Lower lobe of right lung (tissue), 2 donors: ENCODE measurements at regions not wholly inside any gene's neighbourhood (a gene's known extent, or its start where the extent isn't known, plus 50 kb on each side); places are given as distances from the start of the nearest gene placed in this dataset.

Experiments used
- ATAC-seq, 2 donors: fragments of 200-7000 bp; cut with Tn5 transposase; one replicate each; pipeline ENCODE4 v1.9.1; 2020 to 2022; ENCODE audit warnings: mild to moderate bottlenecking in 2 of 2, moderate library complexity in 2 of 2
- DNase-seq: peaks from one replicate; pipeline ENCODE4 v3.0.0-alpha.2; 2020
- H3K27ac ChIP-seq: fragments of 200-600 bp; one replicate; pipeline ENCODE4 v1.8.0; 2022
- H3K27me3 ChIP-seq: fragments of 200-600 bp; one replicate; pipeline ENCODE4 v1.8.0; 2022; ENCODE audit warnings: low read depth
- H3K36me3 ChIP-seq: fragments of 200-600 bp; one replicate; pipeline ENCODE4 v1.8.0; 2022; ENCODE audit warnings: mild to moderate bottlenecking
- H3K4me1 ChIP-seq: fragments of 200-600 bp; one replicate; pipeline ENCODE4 v1.8.0; 2022
- H3K4me3 ChIP-seq: fragments of 200-600 bp; one replicate; pipeline ENCODE4 v1.8.0; 2022; ENCODE audit warnings: mild to moderate bottlenecking
- H3K9me3 ChIP-seq: fragments of 200-600 bp; one replicate; pipeline ENCODE4 v1.8.0; 2022
- intact Hi-C: fragments of 100-400 bp; cut with DNase I; formaldehyde crosslinking; loops from one replicate; pipeline ENCODE4 v1.11.0; 2022
- TF ChIP-seq, protein P1 (sequence below): fragments of 200-600 bp; IDR thresholded peaks from one replicate; pipeline ENCODE4 v1.8.0; 2022; ENCODE audit warnings: antibody characterized with exemption, mild to moderate bottlenecking
- donor health status: DM: no; HTN: yes; CAD: no; lungs with severe emphysema.

DNA sequence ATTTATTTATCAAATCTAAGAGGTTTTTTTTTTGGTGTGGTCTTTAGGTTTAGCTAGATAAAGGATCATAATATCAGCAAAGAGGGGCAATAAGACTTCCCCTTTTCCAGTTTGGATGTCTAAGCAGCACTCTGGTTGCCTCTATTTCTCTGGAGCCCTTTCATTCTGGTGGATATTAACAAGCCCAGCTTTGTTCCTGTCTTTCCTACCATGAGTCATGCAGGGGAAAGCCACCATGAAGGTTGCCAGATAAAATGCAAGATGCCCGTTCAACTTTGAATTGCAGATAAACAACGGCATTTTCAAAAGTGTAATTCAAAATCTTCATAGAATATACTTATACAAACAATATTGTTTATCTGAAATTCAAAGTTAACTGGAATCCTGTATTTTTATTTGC, 143.6 kb downstream of the ADAMTS15 start:
- intact Hi-C loops, result no loop called here

DNA sequence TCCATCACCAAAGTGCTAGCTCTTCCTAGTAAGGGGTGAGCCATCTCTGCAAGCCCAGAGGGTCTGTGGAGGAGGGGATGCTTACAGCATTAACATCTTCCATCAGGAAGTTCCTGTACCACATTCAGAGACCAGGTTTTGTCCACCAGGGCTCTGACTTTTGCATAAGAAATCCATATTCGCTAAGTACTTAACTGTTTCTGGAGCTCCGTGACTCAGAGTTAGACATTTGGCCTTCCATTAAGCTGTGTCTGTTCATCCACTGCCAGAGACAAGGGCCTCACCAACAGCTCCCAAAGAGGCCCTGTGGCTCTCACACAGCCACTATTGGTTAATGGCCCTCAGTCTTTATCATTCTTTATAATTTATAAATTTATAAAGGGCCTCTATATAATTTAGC, 144.6 kb downstream of the ADAMTS15 start:
- H3K4me1 ChIP-seq, result no peaks in the 10 kb centered on the region
- ATAC-seq (no peak), DNase-seq (no peak)
- H3K36me3 ChIP-seq, result no peaks in the 10 kb centered on the region
- TF ChIP-seq, protein P1, sequence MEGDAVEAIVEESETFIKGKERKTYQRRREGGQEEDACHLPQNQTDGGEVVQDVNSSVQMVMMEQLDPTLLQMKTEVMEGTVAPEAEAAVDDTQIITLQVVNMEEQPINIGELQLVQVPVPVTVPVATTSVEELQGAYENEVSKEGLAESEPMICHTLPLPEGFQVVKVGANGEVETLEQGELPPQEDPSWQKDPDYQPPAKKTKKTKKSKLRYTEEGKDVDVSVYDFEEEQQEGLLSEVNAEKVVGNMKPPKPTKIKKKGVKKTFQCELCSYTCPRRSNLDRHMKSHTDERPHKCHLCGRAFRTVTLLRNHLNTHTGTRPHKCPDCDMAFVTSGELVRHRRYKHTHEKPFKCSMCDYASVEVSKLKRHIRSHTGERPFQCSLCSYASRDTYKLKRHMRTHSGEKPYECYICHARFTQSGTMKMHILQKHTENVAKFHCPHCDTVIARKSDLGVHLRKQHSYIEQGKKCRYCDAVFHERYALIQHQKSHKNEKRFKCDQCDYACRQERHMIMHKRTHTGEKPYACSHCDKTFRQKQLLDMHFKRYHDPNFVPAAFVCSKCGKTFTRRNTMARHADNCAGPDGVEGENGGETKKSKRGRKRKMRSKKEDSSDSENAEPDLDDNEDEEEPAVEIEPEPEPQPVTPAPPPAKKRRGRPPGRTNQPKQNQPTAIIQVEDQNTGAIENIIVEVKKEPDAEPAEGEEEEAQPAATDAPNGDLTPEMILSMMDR, result no peak
- H3K4me3 ChIP-seq, result no peak overlapping the region
- no peaks in the 10 kb centered on the region for H3K9me3 ChIP-seq
- H3K27me3 ChIP-seq, result no peaks in the 10 kb centered on the region
- H3K27ac ChIP-seq, result no peak overlapping the region
- intact Hi-C loops, result no loop called here

More for the DNA sequence above, 143.6 kb downstream of the ADAMTS15 start:
- ATAC-seq, result no peak
- TF ChIP-seq, protein P1, result no peak
- Histone ChIP-seq H3K27me3 (no peaks in the 10 kb centered on the region), H3K36me3 (no peaks in the 10 kb centered on the region), H3K4me3 (no peak overlapping the region), H3K9me3 (no peaks in the 10 kb centered on the region), H3K4me1 (no peaks in the 10 kb centered on the region), H3K27ac (no peak overlapping the region)
- no peak for DNase-seq

DNA sequence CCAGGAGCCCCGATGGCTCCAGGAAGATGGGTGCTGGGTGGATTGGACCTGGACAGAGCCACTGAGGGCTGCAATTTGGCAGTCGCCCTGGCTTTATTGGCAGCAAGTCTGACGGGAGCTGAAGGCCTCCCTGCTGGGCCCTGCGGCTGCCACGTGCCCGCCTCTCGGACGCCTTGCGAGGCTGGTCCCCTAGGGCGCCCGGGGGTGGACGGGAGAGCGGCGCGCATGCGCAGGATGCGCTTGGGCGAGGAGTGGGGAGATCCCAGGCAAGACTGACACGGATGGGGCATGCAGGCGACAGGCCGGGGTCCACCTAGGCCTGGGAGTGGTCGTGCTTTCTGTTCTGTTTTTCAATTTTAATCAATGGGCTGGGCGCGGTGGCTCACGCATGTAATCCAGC, 150.0 kb downstream of the ADAMTS15 start:
- ATAC-seq (peak in 1 of 2 donors; percentile 21), DNase-seq (no peak)
- Histone ChIP-seq H3K27me3 (no peaks in the 10 kb centered on the region), H3K4me3 (no peak overlapping the region), H3K27ac (no peak overlapping the region), H3K4me1 (no peaks in the 10 kb centered on the region), H3K9me3 (no peaks in the 10 kb centered on the region), H3K36me3 (no peaks in the 10 kb centered on the region)
- TF ChIP-seq, protein P1, result no peak
- intact Hi-C loops, result no loop called here

DNA sequence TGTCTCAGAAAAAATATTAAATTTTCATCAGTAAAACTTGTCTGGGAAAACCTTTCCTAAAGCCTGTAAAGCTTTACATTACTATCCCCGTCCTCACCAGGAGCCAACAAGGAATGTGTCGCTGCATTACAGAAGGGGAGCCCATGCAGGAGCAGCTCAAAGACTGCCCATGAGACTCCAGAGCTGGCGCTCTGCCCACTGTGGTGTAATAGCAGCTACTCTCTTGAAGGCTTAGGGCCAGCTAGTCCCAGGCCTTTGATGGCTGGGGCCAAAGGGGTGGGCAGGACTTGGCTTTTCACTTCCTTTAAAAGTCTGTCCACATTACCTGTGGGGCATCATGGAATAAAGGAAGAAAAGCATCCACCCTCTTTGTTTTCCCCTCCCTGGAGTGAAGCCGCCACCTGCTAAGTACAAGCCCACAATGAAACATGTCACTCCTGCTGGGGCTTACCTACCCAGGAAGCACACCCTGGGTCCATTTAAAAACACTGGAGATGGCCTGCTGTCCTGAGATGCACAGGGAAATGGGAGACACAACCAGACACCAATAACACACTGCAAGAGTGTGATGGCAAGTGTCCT, 150.7 kb downstream of the ADAMTS15 start:
- no peaks in the 10 kb centered on the region for H3K27me3 ChIP-seq
- no peaks in the 10 kb centered on the region for H3K36me3 ChIP-seq
- DNase-seq (peak; percentile 83), ATAC-seq (peak; percentile 63 to 70)
- H3K27ac ChIP-seq, result no peak overlapping the region
- no peaks in the 10 kb centered on the region for H3K4me1 ChIP-seq
- no peaks in the 10 kb centered on the region for H3K9me3 ChIP-seq
- TF ChIP-seq, protein P1, result no peak
- intact Hi-C loops, result no loop called here
- H3K4me3 ChIP-seq, result no peak overlapping the region

DNA sequence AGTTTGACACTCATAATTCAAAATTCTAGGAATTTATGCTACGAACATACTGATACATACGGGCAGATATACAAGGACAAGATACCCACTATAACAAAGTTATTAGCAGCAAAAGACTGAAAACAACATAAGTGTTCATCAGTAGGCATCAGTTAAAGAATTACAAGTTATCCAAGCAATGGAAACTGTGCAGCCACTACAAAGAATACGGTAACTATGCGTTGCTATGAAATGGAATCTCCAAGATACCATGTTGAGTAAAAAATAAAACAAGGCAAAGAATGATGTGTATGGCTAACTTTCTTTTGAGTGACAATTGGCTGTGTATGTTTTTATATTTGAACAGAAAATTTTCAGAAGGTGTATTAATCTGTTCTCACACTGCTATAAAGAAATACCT, 151.7 kb downstream of the ADAMTS15 start:
- Histone ChIP-seq H3K9me3 (no peaks in the 10 kb centered on the region), H3K4me1 (no peaks in the 10 kb centered on the region), H3K27ac (peak overlapping the region; percentile 41)

More for the DNA sequence above, 151.7 kb downstream of the ADAMTS15 start:
- ATAC-seq, result no peak
- no peaks in the 10 kb centered on the region for H3K27me3 ChIP-seq
- TF ChIP-seq, protein P1, result no peak
- no peaks in the 10 kb centered on the region for H3K36me3 ChIP-seq
- no peak for DNase-seq
- H3K4me3 ChIP-seq, result no peak overlapping the region
- intact Hi-C loops, result no loop called here
